Neural progenitor cell (in vitro differentiated cells): ENCODE measurements at regions not wholly inside any gene's neighbourhood (a gene's known extent, or its start where the extent isn't known, plus 50 kb on each side); places are given as distances from the start of the nearest gene placed in this dataset.

ENCODE experiments used
- CTCF ChIP-seq: fragments of 200-600 bp; sonication (generic); IDR thresholded peaks from 2 replicates; pipeline ENCODE4 v1.5.1; 2017; ENCODE audit warnings: antibody characterized with exemption, mild to moderate bottlenecking
- EZH2phosphoT487 ChIP-seq: fragments of 200-600 bp; sonication (generic); IDR thresholded peaks from 2 replicates; pipeline ENCODE4 v1.6.1; 2017; ENCODE audit warnings: antibody characterized with exemption

GRCh38 chr14:98237939-98238338, 1034.1 kb downstream of the BCL11B start:
- TF ChIP-seq CTCF (no peak), EZH2phosphoT487 (no peak)
